ENCODE measurements at regions not wholly inside any gene's neighbourhood (a gene's known extent, or its start where the extent isn't known, plus 50 kb on each side); places are given as distances from the start of the nearest gene placed in this dataset.
A peak's percentile ranks its signal among the peaks of the same experiment; 100 is the strongest.

DNA sequence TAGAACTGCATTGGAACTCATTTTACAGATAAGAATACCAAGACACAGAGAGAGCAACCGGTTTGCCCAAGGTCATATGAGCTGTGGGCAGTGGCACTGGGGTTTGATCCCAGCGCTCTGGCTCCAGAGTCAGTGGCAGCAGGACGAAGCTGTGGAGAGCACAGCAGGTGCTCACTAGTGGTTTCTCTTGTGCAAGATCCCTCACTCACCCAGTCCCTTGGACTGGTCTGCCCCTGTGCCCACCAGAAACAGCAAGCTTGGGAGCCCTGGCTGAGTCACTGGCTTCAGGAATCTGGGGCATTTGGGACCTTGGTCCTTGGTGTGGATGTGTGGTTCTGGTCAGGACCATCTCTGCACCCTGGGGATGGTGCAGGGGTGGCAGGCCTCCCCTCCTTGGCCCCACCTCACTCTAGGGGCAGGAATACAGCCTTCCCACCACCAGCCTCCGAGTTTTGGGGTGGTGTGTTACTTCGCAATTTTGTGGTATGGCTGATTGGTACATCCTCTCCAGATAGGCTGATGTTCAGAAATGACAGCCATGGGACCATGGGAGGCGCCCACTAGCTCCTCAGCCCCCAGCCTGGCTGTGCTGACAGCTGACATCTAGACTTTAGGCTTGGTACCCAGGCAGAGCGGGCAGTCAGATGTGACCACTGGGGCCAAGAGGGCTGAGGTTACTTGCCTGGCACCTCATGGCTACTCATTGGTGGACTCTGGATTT is 104.6 kb downstream of the LSM3 start:
- ChIA-PET POLR2A (no interaction called here), CTCF (interaction anchor here (0.7 to 0.8 kb wide), 2 partner anchors 122 to 185 kb away, joined by 3 read pairs; no protein-coding TSS in a partner anchor)
- no peak overlapping the region for H3K27ac ChIP-seq (ENCODE audit: insufficient read depth in 1 of 2, low read depth in 1 of 2, low read length in 2 of 2, poor library complexity in 1 of 2, severe bottlenecking in 2 of 2)
- no peak for DNase-seq
- peaks cover 0 to 26% (median 13%) of the 10 kb centered on the region in 4 experiments for H3K4me1 ChIP-seq (ENCODE audit: control extremely low read depth in 1 of 4, control insufficient read depth in 4 of 4, insufficient read depth in 4 of 4, low read length in 3 of 4)
- no peaks in the 10 kb centered on the region for H3K27me3 ChIP-seq (replicated peaks in 2 of 5; ENCODE audit: control insufficient read depth in 4 of 5, insufficient read depth in 5 of 5, low read length in 4 of 5)
- no peaks in the 10 kb centered on the region for H3K36me3 ChIP-seq (ENCODE audit: control insufficient read depth in 4 of 4, insufficient read depth in 4 of 4, low read length in 3 of 4)
- peaks cover 0 to 1% (median 0%) of the 10 kb centered on the region in 5 experiments for H3K9me3 ChIP-seq (ENCODE audit: control extremely low read depth in 1 of 5, control insufficient read depth in 4 of 5, insufficient read depth in 2 of 5, low read depth in 1 of 5, low read length in 4 of 5)
- no peak overlapping the region for H3K4me3 ChIP-seq (ENCODE audit: control insufficient read depth in 1 of 7, extremely low read depth in 1 of 7, insufficient read depth in 4 of 7, low read depth in 2 of 7, low read length in 6 of 7)
- WGBS (ENCODE audit: insufficient coverage): 98% methylated on average over 5 of the region's 7 CpGs

DNA sequence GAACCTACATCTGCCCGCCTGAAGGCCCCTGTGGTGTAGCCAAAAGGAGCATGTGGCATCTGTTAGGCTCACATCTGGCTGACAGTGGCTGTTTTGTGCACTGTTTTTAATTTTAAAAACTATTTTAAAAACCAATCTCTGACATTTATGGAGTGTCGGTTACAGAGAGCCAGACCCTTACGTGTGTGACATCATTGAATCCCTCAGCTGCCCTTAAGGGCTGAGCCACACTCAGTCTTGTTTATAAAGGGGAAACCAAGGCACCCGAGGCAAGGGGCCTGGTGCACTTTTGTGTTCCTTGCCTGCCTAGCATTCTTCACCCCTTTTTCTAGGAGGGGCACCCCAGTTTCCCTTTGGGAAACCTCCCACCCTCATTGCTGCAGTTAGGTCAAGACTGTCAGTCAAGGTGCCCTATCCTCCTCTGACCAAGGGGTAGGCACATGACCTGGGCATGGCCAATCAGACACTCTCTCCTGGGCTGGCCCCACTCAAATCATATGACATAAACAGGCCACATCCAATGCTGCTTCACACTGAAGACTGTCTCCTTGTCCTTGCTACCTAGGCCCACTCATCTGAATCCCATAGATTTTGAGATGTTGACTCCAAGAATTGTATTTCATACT is 105.3 kb downstream of the LSM3 start:
- no peak overlapping the region for H3K27ac ChIP-seq (ENCODE audit: insufficient read depth in 1 of 2, low read depth in 1 of 2, low read length in 2 of 2, poor library complexity in 1 of 2, severe bottlenecking in 2 of 2)
- no peaks in the 10 kb centered on the region for H3K27me3 ChIP-seq (replicated peaks in 2 of 5; ENCODE audit: control insufficient read depth in 4 of 5, insufficient read depth in 5 of 5, low read length in 4 of 5)
- peaks cover 0 to 1% (median 0%) of the 10 kb centered on the region in 5 experiments for H3K9me3 ChIP-seq (ENCODE audit: control extremely low read depth in 1 of 5, control insufficient read depth in 4 of 5, insufficient read depth in 2 of 5, low read depth in 1 of 5, low read length in 4 of 5)
- H3K36me3 ChIP-seq (ENCODE audit: control insufficient read depth in 4 of 4, insufficient read depth in 4 of 4, low read length in 3 of 4): no peaks in the 10 kb centered on the region
- H3K4me3 ChIP-seq (ENCODE audit: control insufficient read depth in 1 of 7, extremely low read depth in 1 of 7, insufficient read depth in 4 of 7, low read depth in 2 of 7, low read length in 6 of 7): no peak overlapping the region
- no peak for DNase-seq
- ChIA-PET CTCF (interaction anchor here (1.0 to 1.2 kb wide), 2 partner anchors 22 to 266 kb away, joined by 3 read pairs; no protein-coding TSS in a partner anchor), POLR2A (no interaction called here)
- H3K4me1 ChIP-seq (ENCODE audit: control extremely low read depth in 1 of 4, control insufficient read depth in 4 of 4, insufficient read depth in 4 of 4, low read length in 3 of 4): peaks cover 0 to 19% (median 10%) of the 10 kb centered on the region in 4 experiments
- 93% methylated on average over 2 of the region's 4 CpGs for WGBS (ENCODE audit: insufficient coverage)

DNA sequence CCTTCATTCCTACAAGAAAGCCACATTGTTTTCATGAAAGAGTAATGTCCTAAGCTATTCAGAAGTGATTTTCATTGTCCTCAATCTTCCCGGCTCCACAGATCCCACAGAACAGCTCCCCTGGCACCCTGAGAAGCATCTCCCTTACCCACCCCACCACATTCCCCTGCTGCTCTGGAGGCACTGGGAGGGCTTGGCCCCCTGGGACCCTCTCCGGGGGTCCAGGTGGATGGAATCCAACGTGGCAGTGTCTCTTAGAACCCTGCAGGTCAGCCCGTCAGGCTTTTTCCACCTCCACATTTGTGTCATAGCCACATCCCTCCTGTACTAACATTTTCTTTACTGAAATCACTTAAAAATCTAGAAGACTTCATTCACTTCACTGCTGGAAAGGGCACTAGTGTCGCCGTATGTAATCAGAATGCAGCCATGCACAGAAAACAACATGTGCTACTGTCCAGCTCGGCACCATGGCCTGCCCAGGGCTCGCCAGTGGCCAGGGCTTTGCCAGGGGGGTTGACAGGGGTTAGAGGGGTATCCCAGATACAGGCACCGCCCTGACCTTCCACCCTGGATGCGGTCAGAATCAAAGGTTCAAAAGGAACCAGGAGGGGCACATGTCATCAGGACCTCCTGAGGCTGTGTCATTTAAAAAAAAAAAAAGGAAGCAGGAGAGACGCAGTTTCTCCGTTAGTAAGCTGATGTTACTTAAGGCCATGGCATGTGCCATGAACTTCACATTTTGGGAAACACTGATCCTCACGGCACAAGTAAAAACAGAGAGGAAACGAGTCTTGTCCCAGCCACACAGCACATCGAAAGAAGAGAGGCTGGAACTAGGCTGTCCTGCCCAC is 106.3 kb downstream of the LSM3 start:
- ChIA-PET CTCF (interaction anchor here (1.0 to 1.2 kb wide), 2 partner anchors 23 to 265 kb away, joined by 3 read pairs; no protein-coding TSS in a partner anchor), POLR2A (no interaction called here)
- Histone ChIP-seq H3K36me3 (ENCODE audit: control insufficient read depth in 4 of 4, insufficient read depth in 4 of 4, low read length in 3 of 4) (no peaks in the 10 kb centered on the region), H3K9me3 (ENCODE audit: control extremely low read depth in 1 of 5, control insufficient read depth in 4 of 5, insufficient read depth in 2 of 5, low read depth in 1 of 5, low read length in 4 of 5) (peaks cover 0 to 1% (median 0%) of the 10 kb centered on the region in 5 experiments), H3K4me1 (ENCODE audit: control extremely low read depth in 1 of 4, control insufficient read depth in 4 of 4, insufficient read depth in 4 of 4, low read length in 3 of 4) (peaks cover 0 to 13% (median 10%) of the 10 kb centered on the region in 4 experiments), H3K27ac (ENCODE audit: insufficient read depth in 1 of 2, low read depth in 1 of 2, low read length in 2 of 2, poor library complexity in 1 of 2, severe bottlenecking in 2 of 2) (no peak overlapping the region), H3K27me3 (replicated peaks in 2 of 5; ENCODE audit: control insufficient read depth in 4 of 5, insufficient read depth in 5 of 5, low read length in 4 of 5) (no peaks in the 10 kb centered on the region), H3K4me3 (ENCODE audit: control insufficient read depth in 1 of 7, extremely low read depth in 1 of 7, insufficient read depth in 4 of 7, low read depth in 2 of 7, low read length in 6 of 7) (no peak overlapping the region)
- WGBS (ENCODE audit: insufficient coverage): 90% methylated on average over 15 of the region's 15 CpGs
- DNase-seq: no peak

DNA sequence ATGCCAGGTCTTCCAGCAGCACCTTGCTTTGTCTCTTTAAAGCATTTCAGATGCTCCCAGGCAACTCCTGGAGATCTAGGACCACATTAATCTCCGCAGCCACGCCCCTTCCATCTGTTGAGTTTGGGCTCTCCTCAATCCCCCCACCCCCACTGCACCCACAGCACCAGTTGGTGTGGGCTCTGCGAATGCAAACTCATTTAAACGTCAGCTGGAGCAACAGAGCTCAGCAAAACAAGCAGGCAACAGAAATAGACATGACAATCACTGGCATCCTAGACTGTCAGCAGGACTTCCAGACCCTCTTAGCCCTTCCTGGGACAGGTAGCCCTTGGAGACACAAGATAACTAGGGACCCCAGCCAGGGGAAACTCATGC is 106.9 kb downstream of the LSM3 start:
- POLR2A ChIA-PET: no interaction called here
- Histone ChIP-seq H3K4me3 (ENCODE audit: control insufficient read depth in 1 of 7, extremely low read depth in 1 of 7, insufficient read depth in 4 of 7, low read depth in 2 of 7, low read length in 6 of 7) (no peak overlapping the region), H3K36me3 (ENCODE audit: control insufficient read depth in 4 of 4, insufficient read depth in 4 of 4, low read length in 3 of 4) (no peaks in the 10 kb centered on the region), H3K9me3 (ENCODE audit: control extremely low read depth in 1 of 5, control insufficient read depth in 4 of 5, insufficient read depth in 2 of 5, low read depth in 1 of 5, low read length in 4 of 5) (peaks cover 0 to 1% (median 0%) of the 10 kb centered on the region in 5 experiments), H3K4me1 (ENCODE audit: control extremely low read depth in 1 of 4, control insufficient read depth in 4 of 4, insufficient read depth in 4 of 4, low read length in 3 of 4) (peaks cover 0 to 13% (median 10%) of the 10 kb centered on the region in 4 experiments), H3K27me3 (replicated peaks in 2 of 5; ENCODE audit: control insufficient read depth in 4 of 5, insufficient read depth in 5 of 5, low read length in 4 of 5) (no peaks in the 10 kb centered on the region), H3K27ac (ENCODE audit: insufficient read depth in 1 of 2, low read depth in 1 of 2, low read length in 2 of 2, poor library complexity in 1 of 2, severe bottlenecking in 2 of 2) (no peak overlapping the region)
- 88% methylated on average over 3 of the region's 4 CpGs for WGBS (ENCODE audit: insufficient coverage)
- no peak for DNase-seq
- CTCF ChIA-PET: interaction anchor here (1.2 kb wide), 1 partner anchor 264 kb away, joined by 3 read pairs; no protein-coding TSS in a partner anchor

DNA sequence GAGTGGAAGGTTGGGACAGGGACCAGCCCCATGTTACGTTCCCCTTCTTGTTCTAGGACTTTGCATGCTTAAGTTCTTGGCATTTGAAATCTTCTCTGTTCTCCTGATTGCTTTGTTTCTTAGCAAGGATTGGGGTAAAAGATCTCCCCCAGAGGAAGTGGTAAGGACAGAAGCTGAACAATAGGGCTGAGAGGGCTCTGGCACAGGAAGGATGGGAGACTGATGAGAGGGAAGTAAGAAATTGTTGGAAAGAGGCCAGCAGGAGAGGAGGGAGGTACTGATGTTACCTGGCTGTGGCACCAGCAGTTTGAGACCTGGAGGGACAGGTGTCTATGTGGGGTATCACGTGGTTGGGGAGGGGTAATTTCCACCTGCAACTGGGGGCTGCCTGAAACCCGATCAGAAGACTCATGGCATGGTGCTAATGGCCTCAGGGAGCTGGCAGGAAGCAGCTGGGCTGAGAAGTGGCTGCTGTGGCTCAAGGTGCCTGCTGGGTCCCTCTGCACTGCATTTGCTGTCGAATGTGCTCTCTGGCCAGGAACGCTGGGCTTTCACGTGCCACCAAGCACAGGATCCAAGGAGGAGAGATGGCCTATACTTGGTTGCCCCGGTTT is 108.4 kb downstream of the LSM3 start:
- 44% methylated on average over 6 of the region's 7 CpGs for WGBS (ENCODE audit: insufficient coverage)
- ChIA-PET CTCF (no interaction called here), POLR2A (no interaction called here)
- no peaks in the 10 kb centered on the region for H3K36me3 ChIP-seq (ENCODE audit: control insufficient read depth in 4 of 4, insufficient read depth in 4 of 4, low read length in 3 of 4)
- H3K27me3 ChIP-seq (replicated peaks in 2 of 5; ENCODE audit: control insufficient read depth in 4 of 5, insufficient read depth in 5 of 5, low read length in 4 of 5): no peaks in the 10 kb centered on the region
- H3K27ac ChIP-seq (ENCODE audit: insufficient read depth in 1 of 2, low read depth in 1 of 2, low read length in 2 of 2, poor library complexity in 1 of 2, severe bottlenecking in 2 of 2): no peak overlapping the region
- no peak overlapping the region for H3K4me3 ChIP-seq (ENCODE audit: control insufficient read depth in 1 of 7, extremely low read depth in 1 of 7, insufficient read depth in 4 of 7, low read depth in 2 of 7, low read length in 6 of 7)
- peaks cover 0 to 13% (median 10%) of the 10 kb centered on the region in 4 experiments for H3K4me1 ChIP-seq (ENCODE audit: control extremely low read depth in 1 of 4, control insufficient read depth in 4 of 4, insufficient read depth in 4 of 4, low read length in 3 of 4)
- peaks cover 0 to 1% (median 0%) of the 10 kb centered on the region in 5 experiments for H3K9me3 ChIP-seq (ENCODE audit: control extremely low read depth in 1 of 5, control insufficient read depth in 4 of 5, insufficient read depth in 2 of 5, low read depth in 1 of 5, low read length in 4 of 5)
- peak in 2 of 3 donors; percentile 51 to 67 for DNase-seq

DNA sequence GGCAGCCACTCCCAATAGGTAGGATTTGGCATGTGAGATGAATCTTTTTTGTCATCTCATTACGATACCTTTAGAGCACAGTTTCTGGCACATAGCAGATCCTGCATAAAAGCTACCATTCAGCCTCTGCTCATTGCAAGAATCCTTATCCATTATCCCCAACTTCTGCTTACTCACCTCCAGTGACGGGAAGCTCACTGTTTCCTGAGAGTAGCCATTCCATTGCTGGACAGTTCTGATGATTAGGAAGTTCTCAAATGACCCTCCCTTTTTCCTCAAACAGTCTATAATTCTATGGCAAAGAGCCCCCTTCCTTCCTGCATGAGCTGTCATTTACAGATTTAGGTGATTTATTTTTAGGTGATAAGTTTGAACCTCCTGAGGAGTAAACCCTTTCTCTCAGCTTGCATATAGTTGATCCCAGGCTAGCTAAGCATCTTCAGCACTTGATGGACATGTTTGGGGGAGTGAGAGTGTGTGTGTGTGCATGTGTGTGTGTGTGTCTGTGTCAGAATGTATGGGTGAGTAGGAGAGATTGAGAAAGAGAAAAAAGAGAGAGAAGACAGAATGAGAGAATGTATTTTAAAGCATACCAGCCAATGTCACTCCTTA is 109.7 kb downstream of the LSM3 start:
- 100% methylated on average over 2 of the region's 2 CpGs for WGBS (ENCODE audit: insufficient coverage)
- ChIA-PET CTCF (interaction anchor here (1.1 to 1.6 kb wide), 5 partner anchors 7 to 59 kb away, joined by 3 to 6 read pairs (median 3); no protein-coding TSS in a partner anchor), POLR2A (no interaction called here)
- H3K36me3 ChIP-seq (ENCODE audit: control insufficient read depth in 4 of 4, insufficient read depth in 4 of 4, low read length in 3 of 4): no peaks in the 10 kb centered on the region
- no peak overlapping the region for H3K27ac ChIP-seq (ENCODE audit: insufficient read depth in 1 of 2, low read depth in 1 of 2, low read length in 2 of 2, poor library complexity in 1 of 2, severe bottlenecking in 2 of 2)
- no peak overlapping the region for H3K4me3 ChIP-seq (ENCODE audit: control insufficient read depth in 1 of 7, extremely low read depth in 1 of 7, insufficient read depth in 4 of 7, low read depth in 2 of 7, low read length in 6 of 7)
- no peak for DNase-seq
- H3K9me3 ChIP-seq (ENCODE audit: control extremely low read depth in 1 of 5, control insufficient read depth in 4 of 5, insufficient read depth in 2 of 5, low read depth in 1 of 5, low read length in 4 of 5): peaks cover 0 to 3% (median 0%) of the 10 kb centered on the region in 5 experiments
- peaks cover 0 to 13% (median 10%) of the 10 kb centered on the region in 4 experiments for H3K4me1 ChIP-seq (ENCODE audit: control extremely low read depth in 1 of 4, control insufficient read depth in 4 of 4, insufficient read depth in 4 of 4, low read length in 3 of 4)
- H3K27me3 ChIP-seq (replicated peaks in 2 of 5; ENCODE audit: control insufficient read depth in 4 of 5, insufficient read depth in 5 of 5, low read length in 4 of 5): no peaks in the 10 kb centered on the region

Data from common myeloid progenitor, CD34-positive (primary cell).